Spleen (tissue), 11 donors: ENCODE measurements at regions not wholly inside any gene's neighbourhood (a gene's known extent, or its start where the extent isn't known, plus 50 kb on each side); places are given as distances from the start of the nearest gene placed in this dataset.

Source experiments
- DNase-seq: peaks from one replicate; pipeline ENCODE4 v3.0.0-alpha.2; 2020
- H3K27ac ChIP-seq, 8 donors: fragments of 200-600 bp; sonication (generic) in 7 of 8; 1 replicate in 4 of 8; 2 replicates in 4 of 8; pipeline versions ENCODE4 v1.5.0 to v1.8.0; 2016 to 2021; ENCODE audit warnings: inconsistent platforms in 4 of 8, mild to moderate bottlenecking in 4 of 8, moderate library complexity in 1 of 8
- H3K27me3 ChIP-seq, 7 donors: fragments of 200-600 bp; sonication (generic) in 6 of 7; replicated peaks in 1 of 7; 1 replicate in 4 of 7; 2 replicates in 3 of 7; pipeline versions ENCODE4 v1.5.0 to v1.8.0; 2016 to 2021; ENCODE audit warnings: inconsistent platforms in 3 of 7, mild to moderate bottlenecking in 1 of 7
- H3K36me3 ChIP-seq, 6 donors: fragments of 200-600 bp; sonication (generic) in 5 of 6; 1 replicate in 4 of 6; 2 replicates in 2 of 6; pipeline versions ENCODE4 v1.5.0 to v1.8.0; 2016 to 2021; ENCODE audit warnings: inconsistent platforms in 2 of 6
- H3K4me1 ChIP-seq, 6 donors: fragments of 200-600 bp; sonication (generic) in 5 of 6; 1 replicate in 3 of 6; 2 replicates in 3 of 6; pipeline versions ENCODE4 v1.5.0 to v1.8.0; 2016 to 2021; ENCODE audit warnings: inconsistent platforms in 3 of 6
- H3K4me3 ChIP-seq, 8 donors: fragments of 200-600 bp; sonication (generic) in 7 of 8; 1 replicate in 4 of 8; 2 replicates in 4 of 8; pipeline versions ENCODE4 v1.5.0 to v1.8.0; 2016 to 2021; ENCODE audit warnings: inconsistent platforms in 4 of 8, mild to moderate bottlenecking in 4 of 8, moderate library complexity in 2 of 8
- H3K9me3 ChIP-seq, 8 donors: fragments of 200-600 bp; sonication (generic) in 7 of 8; 1 replicate in 4 of 8; 2 replicates in 4 of 8; pipeline versions ENCODE4 v1.5.0 to v1.8.0; 2016 to 2021; ENCODE audit warnings: inconsistent platforms in 4 of 8
- POLR2A ChIP-seq, 3 donors: fragments of 450-650 bp; IDR thresholded peaks; one replicate each; pipeline ENCODE4 v1.5.1; 2017; ENCODE audit warnings: antibody characterized with exemption in 3 of 3, mild to moderate bottlenecking in 1 of 3
- POLR2AphosphoS5 ChIP-seq, 3 donors: sonication (generic); formaldehyde crosslinking; IDR thresholded peaks; one replicate each; pipeline ENCODE4 v1.5.1; 2017; ENCODE audit warnings: antibody characterized with exemption in 3 of 3
- WGBS, 5 donors: extraction: QIAGEN DNeasy Blood & Tissue Kit in 3 of 5; methylation state at CpG; one replicate each; pipeline versions ENCODE4 v1.1.5 to v1.1.7; 2013 to 2018; 5-methylcytosine and 5-hydroxymethylcytosine counted together
- intact Hi-C: fragments of 100-400 bp; cut with DNase I; formaldehyde crosslinking; loops from one replicate; pipeline ENCODE4 v1.15.0; 2023; ENCODE audit warnings: low total_unique reads
- TF ChIP-seq, protein P1 (sequence below), 11 experiments: fragments of 200-600 bp in 7 of 11; fragments of 450-650 bp in 4 of 11; sonication (generic) in 4 of 11; IDR thresholded peaks in 8 of 11; conservative IDR thresholded peaks in 3 of 11; 1 replicate in 7 of 11; 2 replicates in 4 of 11; pipeline versions ENCODE4 v1.4.0 to v1.8.0; 2016 to 2021; ENCODE audit warnings: antibody characterized with exemption in 11 of 11, inconsistent platforms in 4 of 11, mild to moderate bottlenecking in 1 of 11
- donor health status: healthy with polysubstance abuse.
- donor health status: DM: no; HTN: no; CAD: no; lungs with moderate emphysema.
- donor health status: DM: no; HTN: no; CAD: no.
- donor health status: Bipolar disorder and iron deficiency.
- donor health status: healthy.
- donor health status: DM: no; HTN: no; CAD: no.
- donor health status: DM: yes; HTN: yes; CAD: no.

DNA sequence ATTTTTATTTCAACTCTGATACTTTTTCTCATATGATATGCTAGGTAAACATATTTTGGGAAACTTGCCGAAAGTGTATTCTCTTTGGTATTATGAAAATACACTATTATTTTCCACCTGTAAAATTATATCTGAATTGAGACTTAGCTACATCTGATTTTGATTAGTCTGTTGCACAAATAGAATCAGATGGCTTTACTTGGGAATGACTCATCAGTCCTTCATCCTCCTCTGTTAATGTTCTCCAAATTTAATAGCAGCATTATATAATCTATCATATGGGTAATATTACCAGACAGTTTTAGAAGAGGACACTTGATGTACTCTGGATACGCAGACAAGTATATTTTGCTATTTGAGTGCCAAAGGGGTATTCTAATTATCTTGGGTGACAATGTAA is 245.3 kb downstream of the CTH start:
- Histone ChIP-seq H3K4me3 (no peak overlapping the region), H3K27ac (no peak overlapping the region), H3K4me1 (no peaks in the 10 kb centered on the region), H3K27me3 (no peaks in the 10 kb centered on the region), H3K36me3 (no peaks in the 10 kb centered on the region), H3K9me3 (no peaks in the 10 kb centered on the region)
- intact Hi-C loops: no loop called here
- no peak for DNase-seq
- WGBS, 5 donors: 91 to 98% (median 94%) methylated on average over 2 of the region's 2 CpGs
- no peak for TF ChIP-seq POLR2A (IDR thresholded peaks at IDR 0.05)
- no peak for TF ChIP-seq POLR2AphosphoS5 (IDR thresholded peaks at IDR 0.05)
- TF ChIP-seq, protein P1, sequence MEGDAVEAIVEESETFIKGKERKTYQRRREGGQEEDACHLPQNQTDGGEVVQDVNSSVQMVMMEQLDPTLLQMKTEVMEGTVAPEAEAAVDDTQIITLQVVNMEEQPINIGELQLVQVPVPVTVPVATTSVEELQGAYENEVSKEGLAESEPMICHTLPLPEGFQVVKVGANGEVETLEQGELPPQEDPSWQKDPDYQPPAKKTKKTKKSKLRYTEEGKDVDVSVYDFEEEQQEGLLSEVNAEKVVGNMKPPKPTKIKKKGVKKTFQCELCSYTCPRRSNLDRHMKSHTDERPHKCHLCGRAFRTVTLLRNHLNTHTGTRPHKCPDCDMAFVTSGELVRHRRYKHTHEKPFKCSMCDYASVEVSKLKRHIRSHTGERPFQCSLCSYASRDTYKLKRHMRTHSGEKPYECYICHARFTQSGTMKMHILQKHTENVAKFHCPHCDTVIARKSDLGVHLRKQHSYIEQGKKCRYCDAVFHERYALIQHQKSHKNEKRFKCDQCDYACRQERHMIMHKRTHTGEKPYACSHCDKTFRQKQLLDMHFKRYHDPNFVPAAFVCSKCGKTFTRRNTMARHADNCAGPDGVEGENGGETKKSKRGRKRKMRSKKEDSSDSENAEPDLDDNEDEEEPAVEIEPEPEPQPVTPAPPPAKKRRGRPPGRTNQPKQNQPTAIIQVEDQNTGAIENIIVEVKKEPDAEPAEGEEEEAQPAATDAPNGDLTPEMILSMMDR (IDR thresholded peaks at IDR 0.05 in 8 of 11, conservative IDR thresholded peaks at IDR 0.05 in 3 of 11): no peak

DNA sequence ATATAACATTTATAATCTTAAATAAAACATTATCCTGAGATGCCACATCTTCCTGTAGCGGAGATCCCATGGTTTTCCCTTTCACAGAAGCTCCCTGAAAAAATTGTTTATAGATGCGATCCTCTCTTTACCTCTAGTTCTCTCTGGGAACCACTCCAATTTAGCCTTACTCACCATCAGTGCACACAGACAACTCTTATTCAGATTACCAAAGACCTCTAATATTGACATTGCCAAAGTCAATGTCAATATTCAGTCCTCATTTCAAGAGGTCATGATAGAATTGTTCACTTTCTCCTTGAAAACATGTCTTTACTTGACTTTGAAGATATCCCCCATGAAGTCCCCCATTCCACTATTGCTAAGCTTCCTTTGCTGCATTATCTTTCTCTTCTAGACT is 248.8 kb downstream of the CTH start:
- 85 to 89% (median 87%) methylated on average over 2 of the region's 2 CpGs for WGBS, 5 donors
- Histone ChIP-seq H3K9me3 (peaks cover 0 to 5% (median 0%) of the 10 kb centered on the region in 8 donors), H3K36me3 (no peaks in the 10 kb centered on the region), H3K4me1 (no peaks in the 10 kb centered on the region), H3K4me3 (no peak overlapping the region), H3K27ac (no peak overlapping the region), H3K27me3 (no peaks in the 10 kb centered on the region)
- intact Hi-C loops: no loop called here
- DNase-seq: no peak
- TF ChIP-seq POLR2AphosphoS5 (IDR thresholded peaks at IDR 0.05) (no peak), POLR2A (IDR thresholded peaks at IDR 0.05) (no peak)
- TF ChIP-seq, protein P1 (IDR thresholded peaks at IDR 0.05 in 8 of 11, conservative IDR thresholded peaks at IDR 0.05 in 3 of 11): no peak

DNA sequence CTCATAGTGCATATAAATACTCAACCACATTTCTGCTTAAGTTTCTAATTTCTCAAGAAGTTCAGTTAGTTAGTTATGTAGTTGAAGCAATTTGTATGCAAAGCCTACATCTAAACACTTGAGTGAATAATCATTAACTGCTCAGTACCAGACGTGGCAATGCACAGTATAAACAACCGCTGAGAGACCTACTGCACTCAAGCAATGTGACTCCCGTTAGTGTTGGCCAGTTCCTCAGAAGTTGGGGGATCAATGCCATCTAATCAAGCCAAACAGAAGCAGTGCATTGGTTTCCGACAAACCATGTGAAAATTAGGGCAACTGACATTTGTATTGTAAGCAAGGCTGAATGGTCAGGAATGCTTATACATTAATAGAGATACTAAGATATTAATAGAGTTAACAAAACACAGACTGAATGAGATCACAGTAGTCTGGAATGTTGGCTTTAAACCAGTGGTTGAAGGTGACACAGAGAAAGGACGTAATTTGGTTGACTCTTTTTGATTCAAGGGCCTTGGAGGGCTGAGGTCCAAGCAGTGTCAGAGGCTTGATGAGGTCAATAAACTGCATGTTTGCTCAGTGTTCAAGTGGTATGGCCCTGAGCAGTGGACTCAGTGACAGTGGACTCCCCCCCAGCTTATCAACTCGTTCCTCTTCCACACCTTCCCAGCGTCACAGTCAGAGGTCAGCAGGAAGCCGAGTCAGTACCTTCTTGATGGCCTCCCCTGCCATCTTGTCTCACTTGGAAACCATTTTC is 255.5 kb downstream of the CTH start:
- no peaks in the 10 kb centered on the region for H3K36me3 ChIP-seq
- peaks cover 0 to 5% (median 0%) of the 10 kb centered on the region in 8 donors for H3K9me3 ChIP-seq
- H3K27me3 ChIP-seq: no peaks in the 10 kb centered on the region
- H3K27ac ChIP-seq: no peak overlapping the region
- 65 to 80% (median 73%) methylated on average over 8 of the region's 8 CpGs for WGBS, 5 donors
- no peaks in the 10 kb centered on the region for H3K4me1 ChIP-seq
- DNase-seq: no peak
- TF ChIP-seq, protein P1 (IDR thresholded peaks at IDR 0.05 in 8 of 11, conservative IDR thresholded peaks at IDR 0.05 in 3 of 11): no peak
- no peak for TF ChIP-seq POLR2AphosphoS5 (IDR thresholded peaks at IDR 0.05)
- H3K4me3 ChIP-seq: no peak overlapping the region
- intact Hi-C loops: no loop called here

DNA sequence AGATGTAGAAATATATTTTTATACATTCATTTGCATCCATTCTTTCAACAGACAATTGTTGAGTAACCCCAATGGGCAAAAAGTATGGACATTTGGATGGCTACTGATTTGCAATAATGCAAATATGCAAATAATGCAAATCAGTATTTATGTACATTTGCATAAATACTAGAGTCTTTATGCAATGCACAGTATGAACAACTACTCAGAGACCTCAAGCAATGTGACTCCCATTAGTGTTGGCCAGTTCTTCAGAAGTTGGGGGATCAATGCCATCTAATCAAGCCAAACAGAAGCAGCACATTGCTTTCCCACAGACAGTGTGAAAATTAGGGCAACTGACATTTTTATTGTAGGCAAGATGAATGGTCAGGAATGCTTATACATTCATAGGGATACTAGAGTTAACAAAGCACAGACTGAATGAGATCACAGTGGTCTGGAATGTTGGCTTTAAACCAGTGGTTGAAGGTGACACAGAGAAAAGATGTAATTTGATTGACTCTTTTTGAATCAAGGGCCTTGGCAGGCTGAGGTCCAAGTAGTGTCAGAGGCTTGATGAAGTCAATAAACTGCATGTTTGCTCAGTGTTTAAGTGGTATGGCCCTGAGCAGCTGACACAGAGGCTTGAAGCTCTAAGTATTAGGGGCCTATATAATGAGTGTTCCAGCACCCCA is 256.6 kb downstream of the CTH start:
- DNase-seq: no peak
- no peaks in the 10 kb centered on the region for H3K36me3 ChIP-seq
- intact Hi-C loops: no loop called here

More for the DNA sequence above, 256.6 kb downstream of the CTH start:
- Histone ChIP-seq H3K4me1 (no peaks in the 10 kb centered on the region), H3K27me3 (no peaks in the 10 kb centered on the region), H3K27ac (no peak overlapping the region), H3K4me3 (no peak overlapping the region), H3K9me3 (peaks cover 0 to 4% (median 0%) of the 10 kb centered on the region in 8 donors)
- TF ChIP-seq, protein P1 (IDR thresholded peaks at IDR 0.05 in 8 of 11, conservative IDR thresholded peaks at IDR 0.05 in 3 of 11): no peak
- TF ChIP-seq POLR2AphosphoS5 (IDR thresholded peaks at IDR 0.05) (no peak), POLR2A (IDR thresholded peaks at IDR 0.05) (no peak)
